DOHH2 (cell line): ENCODE measurements at regions not wholly inside any gene's neighbourhood (a gene's known extent, or its start where the extent isn't known, plus 50 kb on each side); places are given as distances from the start of the nearest gene placed in this dataset.

Source experiments
- CTCF ChIP-seq: fragments of 200-600 bp; sonication (generic); IDR thresholded peaks from one replicate; pipeline ENCODE4 v1.5.1; 2014; ENCODE audit warnings: antibody characterized with exemption, mild to moderate bottlenecking, low read depth, low read length; ENCODE audit not compliant: poor library complexity, severe bottlenecking
- EZH2phosphoT487 ChIP-seq: fragments of 200-600 bp; sonication (generic); IDR thresholded peaks from 2 replicates; pipeline ENCODE4 v1.6.1; 2017; ENCODE audit warnings: borderline replicate concordance, mild to moderate bottlenecking, antibody characterized with exemption, low read length, moderate library complexity, mixed read lengths

- TF ChIP-seq CTCF = no peak
- no peak for TF ChIP-seq EZH2phosphoT487
Observed at GRCh38 chr2:183341057-183341456, 216.8 kb downstream of the NUP35 start.
